Stomach (tissue), 4 donors: ENCODE measurements at regions not wholly inside any gene's neighbourhood (a gene's known extent, or its start where the extent isn't known, plus 50 kb on each side); places are given as distances from the start of the nearest gene placed in this dataset.

Experiments used
- EP300 ChIP-seq: sonication (generic); formaldehyde crosslinking; IDR thresholded peaks from one replicate; pipeline ENCODE4 v1.6.1; 2017; ENCODE audit warnings: antibody characterized with exemption
- POLR2A ChIP-seq, 4 donors: fragments of 450-650 bp; IDR thresholded peaks; one replicate each; pipeline ENCODE4 v1.6.1; 2016; ENCODE audit warnings: antibody characterized with exemption in 4 of 4, control low read depth in 2 of 4, mild to moderate bottlenecking in 1 of 4, moderate library complexity in 1 of 4
- TF ChIP-seq, protein P1 (sequence below), 7 experiments: fragments of 450-650 bp in 4 of 7; fragments of 200-600 bp in 3 of 7; sonication (generic) in 3 of 7; IDR thresholded peaks; one replicate each; pipeline ENCODE4 v1.5.1; 2016 to 2019; ENCODE audit warnings: antibody characterized with exemption in 7 of 7, control low read depth in 2 of 7, mild to moderate bottlenecking in 1 of 7

DNA sequence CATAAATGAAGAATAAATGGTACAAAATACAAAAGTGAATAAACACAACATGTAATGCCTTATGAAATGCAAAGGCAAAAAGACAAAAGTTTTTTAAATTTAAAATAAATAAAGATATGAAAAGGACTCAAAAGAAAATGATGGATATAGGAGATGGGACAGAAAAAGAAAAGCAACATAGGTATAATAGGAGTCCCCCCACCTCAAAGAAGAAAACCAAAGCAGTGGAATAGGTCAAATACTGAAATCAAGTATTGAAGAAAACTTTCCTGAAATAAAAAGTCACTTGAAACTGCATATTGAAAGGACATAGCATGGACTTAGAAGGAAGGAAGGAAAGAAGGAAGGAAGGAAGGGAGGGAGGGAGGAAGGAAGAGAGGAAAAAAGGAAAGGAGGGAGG lies 110.0 kb upstream of the FAM204A start:
- TF ChIP-seq, protein P1, sequence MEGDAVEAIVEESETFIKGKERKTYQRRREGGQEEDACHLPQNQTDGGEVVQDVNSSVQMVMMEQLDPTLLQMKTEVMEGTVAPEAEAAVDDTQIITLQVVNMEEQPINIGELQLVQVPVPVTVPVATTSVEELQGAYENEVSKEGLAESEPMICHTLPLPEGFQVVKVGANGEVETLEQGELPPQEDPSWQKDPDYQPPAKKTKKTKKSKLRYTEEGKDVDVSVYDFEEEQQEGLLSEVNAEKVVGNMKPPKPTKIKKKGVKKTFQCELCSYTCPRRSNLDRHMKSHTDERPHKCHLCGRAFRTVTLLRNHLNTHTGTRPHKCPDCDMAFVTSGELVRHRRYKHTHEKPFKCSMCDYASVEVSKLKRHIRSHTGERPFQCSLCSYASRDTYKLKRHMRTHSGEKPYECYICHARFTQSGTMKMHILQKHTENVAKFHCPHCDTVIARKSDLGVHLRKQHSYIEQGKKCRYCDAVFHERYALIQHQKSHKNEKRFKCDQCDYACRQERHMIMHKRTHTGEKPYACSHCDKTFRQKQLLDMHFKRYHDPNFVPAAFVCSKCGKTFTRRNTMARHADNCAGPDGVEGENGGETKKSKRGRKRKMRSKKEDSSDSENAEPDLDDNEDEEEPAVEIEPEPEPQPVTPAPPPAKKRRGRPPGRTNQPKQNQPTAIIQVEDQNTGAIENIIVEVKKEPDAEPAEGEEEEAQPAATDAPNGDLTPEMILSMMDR (IDR thresholded peaks at IDR 0.05): no peak
- no peak for TF ChIP-seq POLR2A (IDR thresholded peaks at IDR 0.05)
- no peak for TF ChIP-seq EP300
